B cell (primary cell): ENCODE measurements at regions not wholly inside any gene's neighbourhood (a gene's known extent, or its start where the extent isn't known, plus 50 kb on each side); places are given as distances from the start of the nearest gene placed in this dataset.

Experiments used
- EZH2 ChIP-seq: IDR thresholded peaks from 2 replicates; pipeline ENCODE4 v1.6.1; 2012; ENCODE audit warnings: borderline replicate concordance, low read depth, mild to moderate bottlenecking, moderate library complexity, low read length; ENCODE audit not compliant: insufficient read depth, poor library complexity, severe bottlenecking
- TF ChIP-seq, protein P1 (sequence below): fragments of 200-600 bp; IDR thresholded peaks from one replicate; pipeline ENCODE4 v1.8.0; 2022; ENCODE audit warnings: antibody characterized with exemption, mild to moderate bottlenecking

DNA sequence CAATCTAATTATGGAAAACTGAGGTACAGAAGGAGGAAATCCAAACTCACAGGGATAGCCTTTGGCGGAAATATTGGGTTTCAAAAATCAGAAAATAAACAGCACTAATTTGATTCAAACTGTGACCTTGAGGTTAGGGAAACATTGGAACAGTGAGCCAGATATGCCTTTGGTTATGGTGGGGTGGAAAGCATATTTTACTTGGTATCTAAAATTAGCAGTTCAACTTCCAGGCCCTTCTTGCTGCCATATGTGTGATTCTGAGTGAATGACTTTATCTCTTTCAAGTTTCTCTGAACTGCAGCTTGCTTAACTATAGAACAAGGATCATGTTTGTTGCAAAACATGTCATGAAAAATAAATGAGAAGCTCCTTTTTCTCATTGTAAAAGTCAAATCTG, 240.9 kb upstream of the VEGFC start:
- TF ChIP-seq, protein P1, sequence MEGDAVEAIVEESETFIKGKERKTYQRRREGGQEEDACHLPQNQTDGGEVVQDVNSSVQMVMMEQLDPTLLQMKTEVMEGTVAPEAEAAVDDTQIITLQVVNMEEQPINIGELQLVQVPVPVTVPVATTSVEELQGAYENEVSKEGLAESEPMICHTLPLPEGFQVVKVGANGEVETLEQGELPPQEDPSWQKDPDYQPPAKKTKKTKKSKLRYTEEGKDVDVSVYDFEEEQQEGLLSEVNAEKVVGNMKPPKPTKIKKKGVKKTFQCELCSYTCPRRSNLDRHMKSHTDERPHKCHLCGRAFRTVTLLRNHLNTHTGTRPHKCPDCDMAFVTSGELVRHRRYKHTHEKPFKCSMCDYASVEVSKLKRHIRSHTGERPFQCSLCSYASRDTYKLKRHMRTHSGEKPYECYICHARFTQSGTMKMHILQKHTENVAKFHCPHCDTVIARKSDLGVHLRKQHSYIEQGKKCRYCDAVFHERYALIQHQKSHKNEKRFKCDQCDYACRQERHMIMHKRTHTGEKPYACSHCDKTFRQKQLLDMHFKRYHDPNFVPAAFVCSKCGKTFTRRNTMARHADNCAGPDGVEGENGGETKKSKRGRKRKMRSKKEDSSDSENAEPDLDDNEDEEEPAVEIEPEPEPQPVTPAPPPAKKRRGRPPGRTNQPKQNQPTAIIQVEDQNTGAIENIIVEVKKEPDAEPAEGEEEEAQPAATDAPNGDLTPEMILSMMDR: no peak
- no peak for TF ChIP-seq EZH2
